ENCODE measurements at regions not wholly inside any gene's neighbourhood (a gene's known extent, or its start where the extent isn't known, plus 50 kb on each side); places are given as distances from the start of the nearest gene placed in this dataset.

- no peak overlapping the region for H3K4me2 ChIP-seq (ENCODE audit: low read length)
- H3K27me3 ChIP-seq (ENCODE audit: low read depth, low read length), result no peaks in the 10 kb centered on the region
- H4K20me1 ChIP-seq (ENCODE audit: insufficient read depth, low read length), result no peaks in the 10 kb centered on the region
- H3K27ac ChIP-seq (ENCODE audit: low read length), result no peak overlapping the region
- no peaks in the 10 kb centered on the region for H3K9me3 ChIP-seq (ENCODE audit: insufficient read depth, low read length)
- H3K9ac ChIP-seq (ENCODE audit: low read length), result no peak overlapping the region
- H3K36me3 ChIP-seq (replicated peaks; ENCODE audit: low read depth, low read length), result no peaks in the 10 kb centered on the region
- no peaks in the 10 kb centered on the region for H3K79me2 ChIP-seq (ENCODE audit: low read length)
- no peak overlapping the region for H2AFZ ChIP-seq (ENCODE audit: low read depth, low read length)
- no peak overlapping the region for H3K4me3 ChIP-seq (ENCODE audit: low read length)
- TF ChIP-seq CTCF (IDR thresholded peaks at IDR 0.05; ENCODE audit: low read depth, low read length) (no peak), EZH2phosphoT487 (IDR thresholded peaks at IDR 0.05; ENCODE audit: low read depth) (no peak)
- H3K4me1 ChIP-seq (ENCODE audit: low read length), result no peaks in the 10 kb centered on the region
Observed at GRCh38 chr21:23402929-23403520, 2204.3 kb downstream of the MRPL39 start.

GRCh38 chr21:23401278-23401677 is 2206.0 kb downstream of the MRPL39 start:
- H3K4me2 ChIP-seq (ENCODE audit: low read length), result no peak overlapping the region
- H2AFZ ChIP-seq (ENCODE audit: low read depth, low read length), result no peak overlapping the region
- H3K27ac ChIP-seq (ENCODE audit: low read length), result no peak overlapping the region
- H3K79me2 ChIP-seq (ENCODE audit: low read length), result no peaks in the 10 kb centered on the region
- H3K4me1 ChIP-seq (ENCODE audit: low read length), result no peaks in the 10 kb centered on the region
- H3K27me3 ChIP-seq (ENCODE audit: low read depth, low read length), result no peaks in the 10 kb centered on the region
- H3K9ac ChIP-seq (ENCODE audit: low read length), result no peak overlapping the region
- H3K36me3 ChIP-seq (replicated peaks; ENCODE audit: low read depth, low read length), result no peaks in the 10 kb centered on the region
- H3K4me3 ChIP-seq (ENCODE audit: low read length), result no peak overlapping the region
- no peaks in the 10 kb centered on the region for H4K20me1 ChIP-seq (ENCODE audit: insufficient read depth, low read length)
- TF ChIP-seq EZH2phosphoT487 (IDR thresholded peaks at IDR 0.05; ENCODE audit: low read depth) (no peak), CTCF (IDR thresholded peaks at IDR 0.05; ENCODE audit: low read depth, low read length) (peak; percentile 38)
- H3K9me3 ChIP-seq (ENCODE audit: insufficient read depth, low read length), result no peaks in the 10 kb centered on the region

- H3K9me3 ChIP-seq (ENCODE audit: insufficient read depth, low read length), result no peaks in the 10 kb centered on the region
- H3K36me3 ChIP-seq (replicated peaks; ENCODE audit: low read depth, low read length), result no peaks in the 10 kb centered on the region
- H2AFZ ChIP-seq (ENCODE audit: low read depth, low read length), result no peak overlapping the region
- H3K79me2 ChIP-seq (ENCODE audit: low read length), result no peaks in the 10 kb centered on the region
- H4K20me1 ChIP-seq (ENCODE audit: insufficient read depth, low read length), result no peaks in the 10 kb centered on the region
- H3K4me2 ChIP-seq (ENCODE audit: low read length), result no peak overlapping the region
- no peaks in the 10 kb centered on the region for H3K4me1 ChIP-seq (ENCODE audit: low read length)
- H3K9ac ChIP-seq (ENCODE audit: low read length), result no peak overlapping the region
- H3K4me3 ChIP-seq (ENCODE audit: low read length), result no peak overlapping the region
- no peak for TF ChIP-seq EZH2phosphoT487 (IDR thresholded peaks at IDR 0.05; ENCODE audit: low read depth)
- no peak for TF ChIP-seq CTCF (IDR thresholded peaks at IDR 0.05; ENCODE audit: low read depth, low read length)
- no peak overlapping the region for H3K27ac ChIP-seq (ENCODE audit: low read length)
- no peaks in the 10 kb centered on the region for H3K27me3 ChIP-seq (ENCODE audit: low read depth, low read length)
Observed at GRCh38 chr21:23398726-23399125, 2208.6 kb downstream of the MRPL39 start.

GRCh38 chr21:23394458-23394857 is 2212.8 kb downstream of the MRPL39 start:
- no peaks in the 10 kb centered on the region for H3K9me3 ChIP-seq (ENCODE audit: insufficient read depth, low read length)
- no peak overlapping the region for H2AFZ ChIP-seq (ENCODE audit: low read depth, low read length)
- peak; percentile 29; the same call in 1 of the 2 replicates for TF ChIP-seq CTCF (IDR thresholded peaks at IDR 0.05; ENCODE audit: low read depth, low read length)
- no peak for TF ChIP-seq EZH2phosphoT487 (IDR thresholded peaks at IDR 0.05; ENCODE audit: low read depth)
- no peaks in the 10 kb centered on the region for H3K36me3 ChIP-seq (replicated peaks; ENCODE audit: low read depth, low read length)
- H3K27ac ChIP-seq (ENCODE audit: low read length), result no peak overlapping the region
- no peaks in the 10 kb centered on the region for H4K20me1 ChIP-seq (ENCODE audit: insufficient read depth, low read length)
- H3K4me2 ChIP-seq (ENCODE audit: low read length), result peak overlapping the region; percentile 30; the same call in 1 of the 2 replicates
- H3K4me3 ChIP-seq (ENCODE audit: low read length), result no peak overlapping the region
- no peak overlapping the region for H3K9ac ChIP-seq (ENCODE audit: low read length)
- no peaks in the 10 kb centered on the region for H3K27me3 ChIP-seq (ENCODE audit: low read depth, low read length)
- no peaks in the 10 kb centered on the region for H3K79me2 ChIP-seq (ENCODE audit: low read length)
- no peaks in the 10 kb centered on the region for H3K4me1 ChIP-seq (ENCODE audit: low read length)

Data from OCI-LY3 (cell line).